Uterus (tissue), 2 donors: ENCODE measurements at regions not wholly inside any gene's neighbourhood (a gene's known extent, or its start where the extent isn't known, plus 50 kb on each side); places are given as distances from the start of the nearest gene placed in this dataset.

ENCODE experiments used
- CTCF ChIP-seq, 4 experiments: fragments of 200-600 bp in 2 of 4; fragments of 450-650 bp in 2 of 4; sonication (generic) in 2 of 4; IDR thresholded peaks; one replicate each; pipeline ENCODE4 v1.5.1; 2016 to 2019; ENCODE audit warnings: antibody characterized with exemption in 4 of 4, mild to moderate bottlenecking in 2 of 4, moderate library complexity in 1 of 4
- POLR2A ChIP-seq, 2 donors: fragments of 450-650 bp; IDR thresholded peaks; one replicate each; pipeline ENCODE4 v1.6.1; 2016; ENCODE audit warnings: antibody characterized with exemption in 2 of 2, mild to moderate bottlenecking in 1 of 2, moderate library complexity in 1 of 2

- no peak for TF ChIP-seq CTCF (IDR thresholded peaks at IDR 0.05)
- no peak for TF ChIP-seq POLR2A (IDR thresholded peaks at IDR 0.05)
These were observed 278.0 kb downstream of the CETN3 start for GRCh38 chr5:90131383-90132133.
